Tongue (tissue), 1 donor: ENCODE measurements at regions not wholly inside any gene's neighbourhood (a gene's known extent, or its start where the extent isn't known, plus 50 kb on each side); places are given as distances from the start of the nearest gene placed in this dataset.

Experiments used
- DNase-seq: peaks from one replicate; pipeline ENCODE4 v3.0.0-alpha.2; 2015

DNA sequence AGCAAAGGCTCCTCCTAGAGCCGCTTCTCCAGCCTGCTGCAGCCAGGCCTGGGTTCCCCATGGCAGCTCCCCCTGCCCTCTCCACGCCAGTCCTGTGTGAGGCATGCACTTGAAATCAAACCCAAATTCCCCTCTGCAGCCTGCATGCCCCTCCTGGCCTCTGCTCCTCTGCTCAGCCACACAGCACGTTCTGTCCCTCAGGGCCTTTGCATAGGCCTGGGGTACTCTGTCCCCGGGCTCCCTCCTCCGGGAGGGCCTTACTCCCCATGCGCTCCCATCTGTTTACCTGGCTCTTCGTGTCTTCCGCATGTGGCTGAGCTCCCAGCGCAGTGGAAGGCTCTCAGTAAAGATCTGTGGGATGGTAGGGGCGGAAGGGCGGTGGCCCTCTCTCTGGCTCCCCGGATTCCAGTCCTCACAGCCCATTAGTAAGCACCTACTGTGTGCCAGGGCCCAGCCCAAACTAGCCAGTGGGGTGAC, 203.5 kb upstream of the IER5L start:
- no peak for DNase-seq

DNA sequence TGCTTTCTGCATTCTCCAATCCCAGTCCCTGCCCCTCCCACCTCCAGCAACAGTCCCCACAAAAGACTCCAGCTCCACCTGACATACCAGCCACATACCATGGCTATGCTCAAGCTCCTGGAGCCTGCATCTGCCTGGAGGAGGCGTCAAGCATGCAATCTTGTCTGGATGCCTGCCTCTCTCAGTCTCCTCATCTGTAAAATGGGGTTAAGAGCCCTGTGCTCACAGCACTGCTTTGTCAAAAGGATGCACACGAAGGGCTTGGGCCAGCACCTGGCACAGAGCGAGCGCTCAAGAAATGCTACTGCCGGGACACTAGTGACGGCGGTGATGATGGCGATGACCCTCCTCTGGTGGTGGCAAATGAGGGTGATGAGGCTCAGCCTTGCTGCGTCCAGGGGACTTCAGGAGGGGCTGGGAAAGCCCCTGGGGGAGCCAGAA, 202.9 kb upstream of the IER5L start:
- DNase-seq = no peak

GRCh38 chr9:129379886-129380285, 201.8 kb upstream of the IER5L start:
- no peak for DNase-seq

GRCh38 chr9:129379181-129379836, 201.2 kb upstream of the IER5L start:
- DNase-seq = no peak

DNA sequence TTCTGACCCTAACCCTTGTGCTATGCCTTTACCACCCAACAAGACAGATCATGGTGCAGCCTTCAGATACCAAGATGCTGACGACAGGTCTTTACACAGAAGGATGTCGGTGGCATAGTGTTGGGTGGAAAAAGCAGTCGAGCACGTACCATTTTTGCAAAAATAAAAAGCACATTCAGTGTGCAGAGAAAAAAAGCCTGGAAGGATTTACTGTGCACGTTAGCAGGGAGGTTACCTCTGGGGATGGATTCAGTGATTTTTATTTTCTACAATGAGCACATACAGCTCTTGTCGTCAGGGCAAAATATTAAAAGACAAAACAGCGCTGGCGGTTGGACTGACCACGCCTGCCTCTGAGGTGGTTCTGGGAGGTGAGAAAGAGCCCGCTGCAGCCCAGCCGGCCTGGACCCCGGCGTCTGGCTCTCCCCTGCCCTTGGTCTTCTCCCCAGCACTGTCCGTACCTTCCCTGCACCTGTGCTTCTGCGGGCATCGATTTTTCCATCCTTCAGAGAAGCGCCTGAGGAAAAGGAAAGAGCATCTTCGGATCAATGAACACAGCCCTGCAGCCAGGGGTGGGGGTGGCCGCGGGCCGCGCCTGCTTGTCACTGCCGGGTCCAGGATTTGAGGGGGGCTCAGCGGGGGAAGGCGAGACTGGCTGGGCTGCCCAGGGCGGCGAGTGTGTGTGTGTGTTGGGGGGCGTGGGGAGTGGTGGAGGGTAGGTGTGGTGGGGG, 200.0 kb upstream of the IER5L start:
- DNase-seq = no peak

DNA sequence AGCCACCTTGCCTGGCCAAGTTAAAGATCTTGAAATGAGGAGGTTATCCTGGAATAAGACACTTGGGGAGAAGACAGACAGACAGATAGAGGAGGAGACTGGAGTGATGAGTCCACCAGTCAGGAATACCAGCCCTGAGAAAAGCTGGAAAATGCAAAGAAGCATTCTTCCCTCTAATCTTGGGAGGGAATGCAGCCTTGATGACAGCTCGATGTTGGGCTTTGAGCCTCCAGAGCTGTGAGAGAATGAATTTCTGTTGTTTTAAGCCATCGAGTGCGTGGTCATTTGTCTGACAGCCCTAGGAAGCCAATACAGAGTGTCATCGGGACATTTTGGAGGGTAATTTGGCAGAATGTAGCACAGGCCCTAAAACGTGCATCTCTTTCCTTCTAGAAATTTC, 199.1 kb upstream of the IER5L start:
- DNase-seq = no peak

DNA sequence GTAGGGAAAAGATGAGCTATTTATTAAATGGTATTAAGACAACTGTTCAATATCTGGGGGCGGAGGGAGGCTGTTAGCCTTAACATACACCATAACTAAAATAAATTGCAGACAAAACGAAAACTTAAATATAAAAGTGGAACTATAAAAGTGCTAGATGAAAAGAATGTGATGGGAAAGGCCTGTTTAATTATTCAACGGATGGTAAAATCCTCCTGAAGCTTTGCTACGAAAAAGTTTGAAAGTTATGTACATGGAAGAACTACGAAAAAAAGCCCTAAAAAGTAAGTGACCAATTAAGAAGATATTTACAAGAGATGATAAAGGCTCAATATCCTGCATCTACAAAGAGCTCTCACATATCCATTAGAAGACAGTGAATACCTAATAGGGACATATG, 197.8 kb upstream of the IER5L start:
- no peak for DNase-seq

GRCh38 chr9:129374651-129375050, 196.6 kb upstream of the IER5L start:
- no peak for DNase-seq

GRCh38 chr9:129374231-129374630, 196.2 kb upstream of the IER5L start:
- DNase-seq = no peak

- DNase-seq = no peak
Observed at GRCh38 chr9:129373361-129373760, 195.3 kb upstream of the IER5L start.

DNA sequence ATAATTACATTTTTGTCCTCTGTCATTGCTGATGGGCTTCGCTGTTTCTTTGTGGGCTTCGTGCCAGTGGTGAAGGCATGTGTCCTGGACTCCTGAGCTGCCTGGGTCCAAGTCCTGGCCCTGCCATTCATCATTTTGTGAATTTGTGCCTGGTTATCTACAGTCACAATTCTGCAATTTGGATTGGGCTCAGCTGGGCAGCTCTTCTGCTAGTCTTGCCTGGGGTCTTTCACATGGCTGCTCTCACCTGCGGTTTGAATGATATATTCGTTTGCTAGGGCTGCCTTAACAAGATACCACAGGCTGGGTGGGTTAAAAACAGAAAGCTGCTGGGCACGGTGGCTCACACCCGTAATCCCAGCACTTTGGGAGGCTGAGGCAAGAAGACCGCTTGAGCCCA, 192.7 kb upstream of the IER5L start:
- DNase-seq = no peak

- no peak for DNase-seq
Observed at GRCh38 chr9:129368444-129368978, 190.4 kb upstream of the IER5L start.

- no peak for DNase-seq
Observed at GRCh38 chr9:129367287-129367686, 189.2 kb upstream of the IER5L start.

GRCh38 chr9:129365196-129365595, 187.1 kb upstream of the IER5L start:
- DNase-seq = no peak

- no peak for DNase-seq
Observed at GRCh38 chr9:129363216-129363873, 185.3 kb upstream of the IER5L start.

GRCh38 chr9:129362287-129363000, 184.4 kb upstream of the IER5L start:
- DNase-seq = peak; percentile 53

DNA sequence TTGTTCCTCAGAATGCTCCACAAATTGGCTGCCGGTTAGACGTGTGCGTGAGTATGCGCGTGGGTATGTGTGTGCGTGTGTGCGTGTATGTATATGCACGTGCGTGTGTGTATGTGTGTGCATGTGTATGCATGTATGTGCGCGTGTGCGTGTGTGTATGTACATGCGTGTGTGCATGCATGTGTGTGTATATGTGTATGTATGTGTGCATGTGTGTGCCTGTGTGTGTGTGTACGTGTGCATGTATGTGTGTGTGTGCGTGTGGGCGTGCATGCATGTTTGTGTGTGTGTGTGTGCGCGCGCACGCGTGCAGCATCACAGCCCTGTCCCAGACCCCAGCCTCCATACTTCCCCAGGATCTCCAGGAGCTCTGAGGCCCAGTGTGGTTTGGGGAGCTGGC, 183.1 kb upstream of the IER5L start:
- DNase-seq = no peak

GRCh38 chr9:129359916-129360536, 182.0 kb upstream of the IER5L start:
- DNase-seq = peak; percentile 71

DNA sequence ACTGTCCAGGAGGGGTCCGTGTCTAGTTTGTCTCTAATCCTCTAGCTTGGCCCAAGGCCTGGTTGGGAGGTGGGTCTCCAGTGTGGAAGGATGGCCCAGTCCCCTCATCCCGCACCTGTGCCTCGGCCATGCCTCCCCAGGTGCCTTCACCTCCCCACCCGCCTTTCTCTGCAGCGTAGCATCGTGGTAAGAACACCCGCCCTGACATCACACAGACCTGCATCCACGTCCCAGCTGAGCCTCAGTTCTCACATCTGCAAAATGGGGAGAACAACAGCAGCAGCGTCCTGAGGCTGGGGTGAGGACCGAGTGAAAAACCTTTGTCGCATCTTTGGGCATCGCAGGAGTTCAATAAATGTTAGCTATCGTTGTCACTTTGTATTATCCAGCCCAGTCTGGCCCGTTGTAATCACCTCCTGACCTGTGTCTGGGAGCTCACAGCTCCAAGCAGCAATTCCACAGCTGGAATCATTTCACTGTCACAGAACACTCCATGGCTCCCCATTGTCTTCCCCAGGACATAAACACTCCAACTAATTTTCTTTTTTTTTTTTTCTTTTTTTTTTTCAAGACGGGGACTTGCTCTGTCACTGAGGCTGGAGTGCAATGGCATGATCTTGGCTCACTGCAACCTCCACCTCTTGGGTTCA, 181.2 kb upstream of the IER5L start:
- DNase-seq = no peak

DNA sequence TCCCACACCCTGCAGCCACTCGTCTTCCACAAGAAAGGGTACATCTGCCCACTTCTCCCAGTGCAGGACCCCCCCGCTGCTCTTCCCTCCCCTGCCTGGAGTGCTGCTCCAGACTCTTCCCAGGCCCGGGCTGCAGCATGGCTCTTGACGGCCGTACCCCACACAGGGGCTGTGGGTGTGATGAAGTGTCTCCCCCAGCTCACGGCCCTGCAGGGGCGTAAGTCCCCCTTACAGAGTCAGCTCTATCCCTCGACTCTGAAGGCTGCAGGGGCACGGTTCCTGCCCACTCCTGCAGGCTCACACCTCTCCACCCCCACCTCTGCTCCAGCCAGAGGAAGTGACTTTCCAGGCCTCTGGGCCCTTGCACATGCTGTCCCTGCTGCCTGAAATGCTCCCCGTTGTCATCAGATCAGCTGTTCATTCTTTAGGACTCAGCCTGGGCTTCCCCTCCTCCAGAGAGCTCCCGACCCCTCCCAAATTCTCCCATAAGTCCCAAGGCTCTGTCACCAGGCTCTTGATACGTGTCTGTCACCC, 180.6 kb upstream of the IER5L start:
- no peak for DNase-seq

DNA sequence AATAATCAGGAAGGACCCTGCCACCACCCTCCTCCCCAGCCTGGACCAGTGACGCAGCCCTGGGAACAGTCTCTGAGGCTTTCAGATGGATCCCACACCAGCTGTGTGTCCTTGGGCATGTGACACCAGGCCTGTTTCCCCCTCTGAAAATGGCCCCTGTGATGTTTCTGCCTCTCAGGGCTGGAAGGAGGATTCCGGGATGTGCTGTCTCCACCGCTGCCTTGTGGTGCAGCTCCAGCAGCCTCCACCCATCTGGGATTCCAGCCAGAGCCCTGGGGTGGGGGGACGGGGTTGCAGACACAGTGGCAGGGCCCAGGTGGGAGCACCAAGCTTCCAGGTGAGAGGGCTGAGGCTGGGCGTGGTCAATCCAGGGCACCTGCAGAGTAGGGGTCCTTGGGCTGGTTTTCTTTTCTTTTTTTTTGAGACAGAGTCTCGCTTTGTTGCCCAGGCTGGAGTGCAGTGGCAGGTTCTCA, 179.7 kb upstream of the IER5L start:
- no peak for DNase-seq
